A549 (cell line): ENCODE measurements at regions not wholly inside any gene's neighbourhood (a gene's known extent, or its start where the extent isn't known, plus 50 kb on each side); places are given as distances from the start of the nearest gene placed in this dataset.

Experiments
- CEBPB ChIP-seq, 2 experiments: fragments of >200 bp in 1 of 2; sonication (Bioruptor Twin) in 1 of 2; formaldehyde crosslinking in 1 of 2; IDR thresholded peaks; 2 replicates each; pipeline ENCODE4 v1.6.1; 2012 to 2016
- CTCF ChIP-seq: fragments of >200 bp; sonication (Bioruptor Twin); formaldehyde crosslinking; IDR thresholded peaks from 3 replicates; pipeline ENCODE4 v1.5.1; 2016
- PBX3 ChIP-seq: IDR thresholded peaks from 2 replicates; pipeline ENCODE4 v1.6.1; 2012
- POLR2A ChIP-seq: IDR thresholded peaks from 2 replicates; pipeline ENCODE4 v1.6.1; 2012; ENCODE audit warnings: mild to moderate bottlenecking, low read length

GRCh38 chr20:50309764-50310672, 119.4 kb downstream of the CEBPB start:
- no peak for TF ChIP-seq CTCF
- no peak for TF ChIP-seq POLR2A
- no peak for TF ChIP-seq PBX3
- TF ChIP-seq CEBPB (IDR thresholded peaks at IDR 0.05): no peak
